Astrocyte (in vitro differentiated cells and primary cell): ENCODE measurements at regions not wholly inside any gene's neighbourhood (a gene's known extent, or its start where the extent isn't known, plus 50 kb on each side); places are given as distances from the start of the nearest gene placed in this dataset.

Experiments used
- DNase-seq: peaks from one replicate; pipeline ENCODE4 v3.0.0-alpha.2; 2010; ENCODE audit warnings: low read depth
- FAIRE-seq: peaks from 2 replicates; lab custom pipeline; 2011; peaks lifted over from hg19 to GRCh38; lab: Jason Lieb, UNC
- H2AFZ ChIP-seq: 2 replicates; pipeline ENCODE4 v1.6.0; 2012; ENCODE audit warnings: low read depth, low read length, inconsistent platforms
- H3K27ac ChIP-seq: 2 replicates; pipeline ENCODE4 v1.5.1; 2011; ENCODE audit warnings: low read depth, low read length, inconsistent platforms
- H3K27me3 ChIP-seq: 2 replicates; pipeline ENCODE4 v1.6.0; 2011; ENCODE audit warnings: low read length, inconsistent platforms; ENCODE audit not compliant: insufficient read depth
- H3K36me3 ChIP-seq: 2 replicates; pipeline ENCODE4 v1.5.1; 2011; ENCODE audit warnings: low read length, inconsistent platforms; ENCODE audit not compliant: insufficient read depth
- H3K4me1 ChIP-seq: 2 replicates; pipeline ENCODE4 v1.5.1; 2011; ENCODE audit warnings: low read length, inconsistent platforms; ENCODE audit not compliant: insufficient read depth
- H3K4me2 ChIP-seq: 2 replicates; pipeline ENCODE4 v1.6.0; 2012; ENCODE audit warnings: low read length, inconsistent platforms
- H3K4me3 ChIP-seq: 2 replicates; pipeline ENCODE4 v1.5.1; 2011; ENCODE audit warnings: low read depth, mild to moderate bottlenecking, low read length, inconsistent platforms; ENCODE audit not compliant: insufficient read depth
- H3K79me2 ChIP-seq: 2 replicates; pipeline ENCODE4 v1.6.0; 2012; ENCODE audit warnings: mild to moderate bottlenecking, low read length, inconsistent platforms; ENCODE audit not compliant: insufficient read depth
- H3K9ac ChIP-seq: 2 replicates; pipeline ENCODE4 v1.6.0; 2012; ENCODE audit warnings: mild to moderate bottlenecking, low read length, inconsistent platforms
- H3K9me3 ChIP-seq: 2 replicates; pipeline ENCODE4 v1.5.1; 2012; ENCODE audit warnings: low read depth, mild to moderate bottlenecking, low read length, inconsistent platforms; ENCODE audit not compliant: insufficient read depth
- H4K20me1 ChIP-seq: 2 replicates; pipeline ENCODE4 v1.6.0; 2012; ENCODE audit warnings: low read length, inconsistent platforms; ENCODE audit not compliant: insufficient read depth
- H3K27ac Mint-ChIP-seq: one replicate; pipeline ENCODE4 v1.8.0; 2021; ENCODE audit warnings: mild to moderate bottlenecking, mixed read lengths; ENCODE audit not compliant: unreplicated experiment
- H3K27me3 Mint-ChIP-seq: one replicate; pipeline ENCODE4 v1.8.0; 2021; ENCODE audit warnings: low read depth, mixed read lengths; ENCODE audit not compliant: unreplicated experiment
- H3K36me3 Mint-ChIP-seq: one replicate; pipeline ENCODE4 v1.8.0; 2021; ENCODE audit warnings: low read depth, mixed read lengths; ENCODE audit not compliant: unreplicated experiment
- H3K4me1 Mint-ChIP-seq: one replicate; pipeline ENCODE4 v1.8.0; 2021; ENCODE audit warnings: low read depth, mixed read lengths; ENCODE audit not compliant: unreplicated experiment
- H3K4me3 Mint-ChIP-seq: one replicate; pipeline ENCODE4 v1.8.0; 2021; ENCODE audit warnings: mild to moderate bottlenecking, moderate library complexity, mixed read lengths; ENCODE audit not compliant: unreplicated experiment
- H3K9me3 Mint-ChIP-seq: one replicate; pipeline ENCODE4 v1.8.0; 2021; ENCODE audit warnings: mild to moderate bottlenecking, mixed read lengths; ENCODE audit not compliant: unreplicated experiment
- CTCF ChIP-seq: IDR thresholded peaks from 2 replicates; pipeline ENCODE4 v1.5.1; 2011; ENCODE audit warnings: low read depth, mild to moderate bottlenecking, inconsistent platforms, low read length, moderate library complexity; ENCODE audit not compliant: insufficient read depth
- EZH2 ChIP-seq: IDR thresholded peaks from 2 replicates; pipeline ENCODE4 v1.6.1; 2012; ENCODE audit warnings: mild to moderate bottlenecking, low read length, inconsistent platforms; ENCODE audit not compliant: insufficient read depth

DNA sequence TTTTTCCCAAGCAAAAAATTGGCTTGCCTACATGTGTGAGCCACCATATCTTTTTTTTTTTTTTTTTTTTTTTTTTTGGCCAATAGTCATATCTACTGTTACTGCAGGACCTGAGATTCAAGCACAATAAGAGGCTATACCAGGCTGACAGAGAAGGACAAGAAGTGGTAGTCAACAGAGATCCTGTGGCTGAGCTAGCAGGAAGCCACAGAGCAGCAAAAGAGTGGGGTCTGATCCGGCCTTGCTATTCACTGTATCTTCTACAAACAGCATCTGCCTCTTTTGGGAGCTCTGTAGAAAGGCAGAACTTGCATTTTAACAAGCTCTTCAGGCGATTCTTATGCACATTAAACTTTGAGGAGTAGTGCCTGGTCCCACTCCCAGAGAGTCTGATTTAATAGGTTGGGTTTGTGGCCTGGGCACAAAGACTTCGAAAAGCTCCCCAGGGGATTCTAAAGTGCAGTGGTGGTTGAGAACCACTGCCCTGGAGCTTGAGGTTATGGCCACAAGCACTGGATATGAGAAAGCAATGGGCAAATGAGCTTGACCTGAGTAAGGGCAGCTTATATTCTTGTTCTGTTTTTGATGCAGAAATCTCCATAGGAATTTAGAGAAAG, 162.8 kb downstream of the PIK3R1 start:
- no peak for DNase-seq
- TF ChIP-seq EZH2 (no peak), CTCF (no peak)
- Mint-ChIP-seq H3K9me3 (peaks cover 4% of the 10 kb centered on the region), H3K27ac (no peak overlapping the region), H3K36me3 (no peaks in the 10 kb centered on the region), H3K27me3 (no peaks in the 10 kb centered on the region), H3K4me3 (no peak overlapping the region), H3K4me1 (no peaks in the 10 kb centered on the region)
- Histone ChIP-seq H4K20me1 (no peaks in the 10 kb centered on the region), H3K36me3 (no peaks in the 10 kb centered on the region), H3K9me3 (no peaks in the 10 kb centered on the region), H2AFZ (no peak overlapping the region), H3K4me1 (no peaks in the 10 kb centered on the region), H3K4me3 (no peak overlapping the region), H3K9ac (no peak overlapping the region), H3K79me2 (no peaks in the 10 kb centered on the region), H3K27me3 (no peaks in the 10 kb centered on the region), H3K27ac (no peak overlapping the region), H3K4me2 (no peak overlapping the region)
- FAIRE-seq, result no peak

GRCh38 chr5:68379275-68380036, 163.9 kb downstream of the PIK3R1 start:
- H3K27ac ChIP-seq, result no peak overlapping the region
- H2AFZ ChIP-seq, result no peak overlapping the region
- H3K27ac Mint-ChIP-seq, result no peak overlapping the region
- no peak for FAIRE-seq
- DNase-seq, result no peak
- peaks cover 2% of the 10 kb centered on the region for H3K9me3 Mint-ChIP-seq
- H3K4me3 Mint-ChIP-seq, result no peak overlapping the region
- no peaks in the 10 kb centered on the region for H3K4me1 Mint-ChIP-seq
- H4K20me1 ChIP-seq, result no peaks in the 10 kb centered on the region
- no peaks in the 10 kb centered on the region for H3K9me3 ChIP-seq
- no peak overlapping the region for H3K4me3 ChIP-seq
- no peaks in the 10 kb centered on the region for H3K4me1 ChIP-seq
- no peaks in the 10 kb centered on the region for H3K36me3 ChIP-seq
- H3K27me3 ChIP-seq, result no peaks in the 10 kb centered on the region
- no peaks in the 10 kb centered on the region for H3K79me2 ChIP-seq
- H3K27me3 Mint-ChIP-seq, result no peaks in the 10 kb centered on the region
- no peak overlapping the region for H3K9ac ChIP-seq
- no peaks in the 10 kb centered on the region for H3K36me3 Mint-ChIP-seq
- TF ChIP-seq CTCF (no peak), EZH2 (no peak)
- H3K4me2 ChIP-seq, result no peak overlapping the region

- no peak overlapping the region for H3K9ac ChIP-seq
Observed at GRCh38 chr5:68380078-68380477, 164.5 kb downstream of the PIK3R1 start.

More at GRCh38 chr5:68380078-68380477, 164.5 kb downstream of the PIK3R1 start:
- FAIRE-seq (no peak), DNase-seq (no peak)
- Histone ChIP-seq H4K20me1 (no peaks in the 10 kb centered on the region), H3K36me3 (no peaks in the 10 kb centered on the region), H3K27ac (no peak overlapping the region), H3K4me3 (no peak overlapping the region), H3K4me2 (no peak overlapping the region), H2AFZ (no peak overlapping the region), H3K4me1 (no peaks in the 10 kb centered on the region), H3K27me3 (no peaks in the 10 kb centered on the region), H3K9me3 (no peaks in the 10 kb centered on the region), H3K79me2 (no peaks in the 10 kb centered on the region)
- Mint-ChIP-seq H3K4me3 (no peak overlapping the region), H3K36me3 (no peaks in the 10 kb centered on the region), H3K27me3 (no peaks in the 10 kb centered on the region), H3K27ac (no peak overlapping the region), H3K9me3 (peaks cover 2% of the 10 kb centered on the region), H3K4me1 (no peaks in the 10 kb centered on the region)
- TF ChIP-seq CTCF, result no peak
- TF ChIP-seq EZH2, result no peak
